Astrocyte of the cerebellum (primary cell): ENCODE measurements at regions not wholly inside any gene's neighbourhood (a gene's known extent, or its start where the extent isn't known, plus 50 kb on each side); places are given as distances from the start of the nearest gene placed in this dataset.

Source experiments
- DNase-seq: peaks from one replicate; pipeline ENCODE4 v3.0.0-alpha.2; 2011; ENCODE audit warnings: low read depth
- H3K4me3 ChIP-seq: 2 replicates; pipeline ENCODE4 v1.5.1; 2011; ENCODE audit warnings: mild to moderate bottlenecking, low read depth, low read length, moderate library complexity
- CTCF ChIP-seq: IDR thresholded peaks from 2 replicates; pipeline ENCODE4 v1.5.1; 2012; ENCODE audit warnings: low read length, low read depth, moderate library complexity, mild to moderate bottlenecking; ENCODE audit errors: missing control alignments
- in situ Hi-C: cut with HindIII; loops from 2 replicates; pipeline ENCODE4 v1.10.0; 2017; ENCODE audit warnings: low sequenced_read_pairs

- no peak for DNase-seq
- in situ Hi-C loops = no loop called here
- H3K4me3 ChIP-seq = no peak overlapping the region
- TF ChIP-seq CTCF = no peak
Measured at GRCh38 chr10:10149899-10150298, 867.8 kb upstream of the CELF2 start.

- H3K4me3 ChIP-seq = no peak overlapping the region
- no peak for TF ChIP-seq CTCF
- no peak for DNase-seq
- in situ Hi-C loops = no loop called here
Measured at GRCh38 chr10:10156917-10157600, 860.6 kb upstream of the CELF2 start.

- in situ Hi-C loops = no loop called here
- DNase-seq = no peak
- H3K4me3 ChIP-seq = no peak overlapping the region
- no peak for TF ChIP-seq CTCF
Measured at GRCh38 chr10:10160821-10161312, 856.8 kb upstream of the CELF2 start.

GRCh38 chr10:10164848-10165247 is 852.8 kb upstream of the CELF2 start:
- in situ Hi-C loops = no loop called here
- TF ChIP-seq CTCF = no peak
- no peak for DNase-seq
- H3K4me3 ChIP-seq = no peak overlapping the region

GRCh38 chr10:10165415-10165814 is 852.3 kb upstream of the CELF2 start:
- in situ Hi-C loops = no loop called here
- no peak for DNase-seq
- no peak overlapping the region for H3K4me3 ChIP-seq
- no peak for TF ChIP-seq CTCF

- in situ Hi-C loops = no loop called here
- DNase-seq = no peak
- TF ChIP-seq CTCF = no peak
Measured at GRCh38 chr10:10178476-10178875, 839.2 kb upstream of the CELF2 start.

GRCh38 chr10:10193848-10194247 is 823.8 kb upstream of the CELF2 start:
- DNase-seq = no peak
- H3K4me3 ChIP-seq = no peak overlapping the region
- in situ Hi-C loops = no loop called here
- TF ChIP-seq CTCF = no peak

More at GRCh38 chr10:10178476-10178875, 839.2 kb upstream of the CELF2 start:
- no peak overlapping the region for H3K4me3 ChIP-seq
